ENCODE measurements at regions not wholly inside any gene's neighbourhood (a gene's known extent, or its start where the extent isn't known, plus 50 kb on each side); places are given as distances from the start of the nearest gene placed in this dataset.

DNA sequence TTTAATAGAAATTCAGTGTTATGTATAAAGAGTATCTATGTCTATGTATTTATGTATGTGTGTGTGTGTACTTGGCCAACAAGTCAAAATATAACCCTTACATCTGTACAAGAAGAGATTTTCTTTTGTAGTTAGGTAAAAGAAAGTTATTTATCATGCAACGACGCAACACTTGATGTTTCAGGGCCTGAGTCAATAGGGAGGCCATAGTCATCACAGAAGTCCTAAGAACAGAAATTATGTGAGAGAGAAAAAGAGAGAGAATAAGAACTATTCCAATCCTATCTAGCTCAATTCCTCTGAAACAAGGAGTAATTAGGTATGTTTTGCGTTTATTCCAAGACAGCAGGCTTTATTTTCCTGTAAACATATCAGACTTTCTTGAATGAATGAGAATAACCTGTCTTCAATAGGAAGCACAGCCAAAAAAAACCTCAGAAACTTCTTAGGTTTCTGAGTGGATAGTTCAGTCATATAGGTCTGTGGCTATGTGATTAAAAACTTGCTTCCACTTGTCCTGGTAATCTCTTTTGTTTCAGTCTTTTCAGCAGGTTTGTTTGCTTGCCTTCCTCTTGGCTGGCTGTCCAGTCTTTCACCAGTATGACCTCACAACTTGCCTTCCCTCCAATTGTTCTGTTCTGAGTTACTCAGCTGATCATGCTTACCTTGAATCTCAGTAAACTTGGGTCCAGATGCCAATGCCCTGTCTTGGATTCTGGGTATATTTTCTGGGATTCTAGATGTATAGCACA, 382.4 kb upstream of the GBE1 start:
- TF ChIP-seq CTBP1 (IDR thresholded peaks at IDR 0.05; ENCODE audit: borderline replicate concordance) (no peak), HDGF (IDR thresholded peaks at IDR 0.05; ENCODE audit: borderline replicate concordance) (no peak), LEF1 (IDR thresholded peaks at IDR 0.05; ENCODE audit: borderline replicate concordance) (no peak), FOXA1 (IDR thresholded peaks at IDR 0.05) (no peak), ZNF384 (IDR thresholded peaks at IDR 0.05) (no peak), SP1 (IDR thresholded peaks at IDR 0.05) (no peak), FOXM1 (IDR thresholded peaks at IDR 0.05; ENCODE audit: borderline replicate concordance) (no peak), ARNT (IDR thresholded peaks at IDR 0.05) (no peak)
- TF ChIP-seq, protein P1, sequence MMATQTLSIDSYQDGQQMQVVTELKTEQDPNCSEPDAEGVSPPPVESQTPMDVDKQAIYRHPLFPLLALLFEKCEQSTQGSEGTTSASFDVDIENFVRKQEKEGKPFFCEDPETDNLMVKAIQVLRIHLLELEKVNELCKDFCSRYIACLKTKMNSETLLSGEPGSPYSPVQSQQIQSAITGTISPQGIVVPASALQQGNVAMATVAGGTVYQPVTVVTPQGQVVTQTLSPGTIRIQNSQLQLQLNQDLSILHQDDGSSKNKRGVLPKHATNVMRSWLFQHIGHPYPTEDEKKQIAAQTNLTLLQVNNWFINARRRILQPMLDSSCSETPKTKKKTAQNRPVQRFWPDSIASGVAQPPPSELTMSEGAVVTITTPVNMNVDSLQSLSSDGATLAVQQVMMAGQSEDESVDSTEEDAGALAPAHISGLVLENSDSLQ (IDR thresholded peaks at IDR 0.05), result no peak
- POLR2A ChIA-PET, result no interaction called here
- CTCF ChIA-PET, result interaction anchor here (1.1 kb wide), 1 partner anchor 11 kb away, joined by 3 read pairs; no protein-coding TSS in a partner anchor
- DNase-seq (ENCODE audit: extremely low spot score), result no peak

DNA sequence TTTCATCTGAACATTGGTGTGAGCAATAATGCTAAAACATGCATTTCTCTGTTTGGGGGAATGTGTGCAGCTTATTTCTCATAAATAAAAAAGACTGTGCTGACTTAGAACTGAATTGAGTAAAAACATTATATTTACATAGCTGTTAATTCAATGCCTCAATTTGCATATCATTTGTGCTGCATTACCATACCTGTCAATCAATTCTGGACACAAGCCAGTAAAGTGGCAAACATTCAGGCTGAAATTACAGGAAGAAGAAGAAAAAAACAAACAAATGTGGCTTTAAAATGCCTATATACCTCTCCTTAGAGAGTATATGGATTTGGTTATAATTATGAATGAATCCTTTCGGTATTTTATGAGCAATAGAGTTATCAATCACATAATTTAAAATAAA, 380.1 kb upstream of the GBE1 start:
- ChIA-PET POLR2A (no interaction called here), CTCF (no interaction called here)
- no peak for DNase-seq (ENCODE audit: extremely low spot score)
- no peak for TF ChIP-seq CTBP1 (IDR thresholded peaks at IDR 0.05; ENCODE audit: borderline replicate concordance)
- TF ChIP-seq, protein P1 (IDR thresholded peaks at IDR 0.05), result peak; percentile 63

DNA sequence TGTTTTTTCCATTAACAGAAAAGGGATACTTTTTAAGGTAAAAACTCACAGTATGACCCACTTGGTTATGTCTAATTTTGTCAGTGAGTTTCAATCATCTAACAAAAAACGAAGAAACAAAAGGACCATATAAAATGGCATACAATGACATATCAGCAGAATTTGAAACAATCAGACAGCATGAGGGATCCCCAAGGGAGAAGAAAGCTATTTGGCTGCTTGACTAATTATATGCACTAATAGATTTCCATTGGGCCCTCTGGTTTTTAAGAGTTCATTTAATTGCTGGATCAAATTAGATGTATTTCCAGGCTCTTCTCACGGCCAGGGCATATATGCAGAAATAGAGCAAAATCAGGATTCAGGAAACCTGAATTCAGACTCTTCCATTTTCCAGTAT, 376.4 kb upstream of the GBE1 start:
- ChIA-PET POLR2A (no interaction called here), CTCF (no interaction called here)
- no peak for TF ChIP-seq ELF4 (IDR thresholded peaks at IDR 0.05)
- no peak for TF ChIP-seq ARNT (IDR thresholded peaks at IDR 0.05)
- TF ChIP-seq BHLHE40 (IDR thresholded peaks at IDR 0.05; ENCODE audit: borderline replicate concordance), result no peak
- TF ChIP-seq, protein P1 (IDR thresholded peaks at IDR 0.05), result no peak
- TF ChIP-seq ZNF384 (IDR thresholded peaks at IDR 0.05), result no peak
- TF ChIP-seq SUZ12 (IDR thresholded peaks at IDR 0.05), result no peak
- DNase-seq (ENCODE audit: extremely low spot score), result no peak

DNA sequence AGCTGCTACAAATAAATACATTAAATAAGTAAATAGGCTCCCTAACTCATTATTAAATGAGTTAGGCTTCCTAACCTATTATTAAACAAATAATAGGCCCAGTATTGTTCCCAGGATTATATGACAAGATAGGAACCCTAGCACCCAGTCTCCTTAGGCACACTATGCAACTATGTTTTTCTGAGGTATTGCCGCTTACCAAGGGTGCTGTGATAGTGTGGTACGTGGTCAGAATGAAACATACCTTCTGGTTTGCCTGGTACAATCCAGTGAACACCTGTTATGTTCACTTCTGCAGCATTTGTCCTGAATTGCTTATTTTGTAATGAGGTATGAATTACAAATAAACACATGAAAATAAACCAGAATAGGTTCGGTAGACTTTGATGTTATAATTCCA, 375.6 kb upstream of the GBE1 start:
- ChIA-PET CTCF (no interaction called here), POLR2A (no interaction called here)
- no peak for DNase-seq (ENCODE audit: extremely low spot score)
- TF ChIP-seq SUZ12 (IDR thresholded peaks at IDR 0.05) (no peak), ZNF384 (IDR thresholded peaks at IDR 0.05) (no peak), FOXM1 (IDR thresholded peaks at IDR 0.05; ENCODE audit: borderline replicate concordance) (no peak), FOXK2 (IDR thresholded peaks at IDR 0.05) (no peak), SP1 (IDR thresholded peaks at IDR 0.05) (no peak), ARNT (IDR thresholded peaks at IDR 0.05) (no peak), BHLHE40 (IDR thresholded peaks at IDR 0.05; ENCODE audit: borderline replicate concordance) (no peak), ELF4 (IDR thresholded peaks at IDR 0.05) (no peak), CTBP1 (IDR thresholded peaks at IDR 0.05; ENCODE audit: borderline replicate concordance) (no peak), HDGF (IDR thresholded peaks at IDR 0.05; ENCODE audit: borderline replicate concordance) (no peak), TARDBP (IDR thresholded peaks at IDR 0.05) (no peak), LEF1 (IDR thresholded peaks at IDR 0.05; ENCODE audit: borderline replicate concordance) (no peak), FOXA1 (IDR thresholded peaks at IDR 0.05) (no peak), NFRKB (IDR thresholded peaks at IDR 0.05) (no peak), L3MBTL2 (conservative IDR thresholded peaks at IDR 0.05) (no peak)
- TF ChIP-seq, protein P1 (IDR thresholded peaks at IDR 0.05), result no peak

DNA sequence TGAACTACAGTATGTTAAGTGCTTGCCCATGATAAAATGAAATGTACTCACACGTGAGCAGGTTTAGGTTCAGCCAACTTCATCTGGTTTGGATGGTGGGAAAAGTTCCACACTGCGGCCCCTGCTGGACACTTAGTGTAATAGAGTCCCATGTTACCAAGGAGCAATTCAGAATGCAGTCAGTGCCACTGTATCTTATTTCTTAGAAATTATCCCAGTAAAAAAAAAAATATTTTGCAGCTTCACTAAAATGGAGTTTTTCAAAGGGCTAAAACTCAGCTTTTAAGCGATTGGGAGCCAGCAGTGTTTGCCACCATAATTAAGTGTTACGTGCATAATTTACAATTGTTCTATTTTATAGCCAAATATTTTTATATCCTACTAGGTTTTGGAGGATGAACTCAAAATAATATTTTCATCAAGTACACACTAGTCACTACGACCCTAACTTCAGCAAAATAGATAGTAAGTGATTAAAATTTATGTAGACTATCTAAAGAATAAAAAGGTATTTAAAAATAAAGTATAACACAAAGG, 371.7 kb upstream of the GBE1 start:
- TF ChIP-seq FOXM1 (IDR thresholded peaks at IDR 0.05; ENCODE audit: borderline replicate concordance), result no peak
- CTCF ChIA-PET, result interaction anchor here (1.3 kb wide), 1 partner anchor 12 kb away, joined by 3 read pairs; no protein-coding TSS in a partner anchor
- DNase-seq (ENCODE audit: extremely low spot score), result peak; percentile 64
- POLR2A ChIA-PET, result no interaction called here

DNA sequence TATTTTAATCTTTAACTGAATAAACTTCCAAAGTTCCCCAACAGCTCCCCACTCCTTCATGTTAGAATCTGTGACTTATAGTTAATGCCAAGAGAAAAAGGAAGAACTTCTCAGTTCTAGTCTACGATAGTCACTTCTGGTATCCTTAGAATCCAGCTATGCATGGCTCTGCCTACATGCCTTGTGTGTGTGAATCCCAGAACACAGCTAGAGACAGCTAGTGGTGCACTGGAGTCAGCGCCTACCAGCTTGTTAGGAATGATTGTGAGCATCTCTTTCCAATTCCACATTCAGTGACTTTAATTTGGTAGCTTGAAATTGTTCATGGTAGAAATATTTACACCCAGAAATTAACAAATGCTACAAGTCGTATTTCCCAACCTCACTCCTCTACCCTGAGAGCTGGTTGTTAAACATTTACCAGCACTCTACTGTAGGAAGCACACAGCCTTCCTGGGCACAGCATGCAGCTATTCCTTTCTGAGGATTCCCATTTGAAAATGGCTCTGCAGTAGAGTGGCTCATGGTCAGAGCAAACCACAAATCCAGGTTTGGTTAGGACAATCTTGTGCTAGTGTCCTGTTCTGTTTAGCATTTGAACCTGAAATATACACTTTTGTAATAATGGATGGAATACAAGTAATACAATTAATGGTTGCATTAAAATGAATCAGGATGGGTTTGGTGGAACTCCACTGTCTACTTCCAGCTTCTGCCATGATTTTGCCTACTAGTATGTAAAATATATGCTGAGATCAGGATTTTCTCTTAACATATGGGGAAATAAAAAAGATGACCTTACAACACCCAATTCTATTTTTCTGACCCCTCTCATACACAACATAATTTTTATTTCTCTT, 371.0 kb upstream of the GBE1 start:
- CTCF ChIA-PET, result interaction anchor here (0.9 to 1.3 kb wide), 4 partner anchors 11 to 642 kb away, joined by 3 read pairs; no protein-coding TSS in a partner anchor

More for the DNA sequence above, 371.0 kb upstream of the GBE1 start:
- POLR2A ChIA-PET, result no interaction called here
- TF ChIP-seq TARDBP (IDR thresholded peaks at IDR 0.05) (no peak), SP1 (IDR thresholded peaks at IDR 0.05) (no peak)
- no peak for DNase-seq (ENCODE audit: extremely low spot score)

All from HEK293T (cell line).